NT2/D1 (cell line): ENCODE measurements at regions not wholly inside any gene's neighbourhood (a gene's known extent, or its start where the extent isn't known, plus 50 kb on each side); places are given as distances from the start of the nearest gene placed in this dataset.

ENCODE experiments used
- SUZ12 ChIP-seq: IDR thresholded peaks from 2 replicates; pipeline ENCODE4 v1.6.1; 2011; ENCODE audit not compliant: insufficient read length, insufficient read depth; ENCODE audit errors: extremely low read depth
- YY1 ChIP-seq: IDR thresholded peaks from 2 replicates; pipeline ENCODE4 v1.6.1; 2011; ENCODE audit not compliant: insufficient read length, insufficient read depth

- TF ChIP-seq SUZ12 (no peak), YY1 (no peak)
These were observed 321.0 kb downstream of the TCERG1L start for GRCh38 chr10:130990486-130990885.
